ENCODE measurements at regions not wholly inside any gene's neighbourhood (a gene's known extent, or its start where the extent isn't known, plus 50 kb on each side); places are given as distances from the start of the nearest gene placed in this dataset.

DNA sequence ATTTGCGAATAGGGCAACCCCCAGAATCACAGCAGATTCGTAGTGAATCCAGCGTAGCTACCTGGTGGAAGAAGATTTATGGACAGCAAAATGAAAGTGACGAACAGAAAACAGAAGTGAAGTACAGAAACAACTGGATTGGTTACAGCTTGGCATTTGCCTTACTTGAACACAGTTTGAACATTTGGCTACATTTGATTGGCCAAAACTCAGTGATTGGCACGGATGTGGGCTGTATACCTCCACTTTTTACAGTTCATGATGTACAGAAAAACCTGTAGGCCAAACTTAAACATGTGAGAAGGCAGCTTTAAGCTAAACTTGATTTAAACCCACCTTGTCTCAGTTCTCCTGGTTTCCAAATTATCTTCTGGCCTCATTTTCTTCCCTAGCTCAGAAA lies 49.9 kb upstream of the AMN1 start:
- no peak for DNase-seq
- H3K27me3 ChIP-seq (replicated peaks; ENCODE audit: control insufficient read depth, insufficient read depth, low read length): no peaks in the 10 kb centered on the region
- intact Hi-C loops (cut with micrococcal nuclease; ENCODE audit: unreplicated experiment): loop anchor here (10.0 kb wide), 1 partner anchor 496 kb away; no protein-coding TSS in a partner anchor
- no peak overlapping the region for H3K27ac Mint-ChIP-seq (ENCODE audit: unreplicated experiment)
- H3K9me3 ChIP-seq: peaks cover 18% of the 10 kb centered on the region
- no peak overlapping the region for H3K4me3 ChIP-seq (ENCODE audit: low read depth, low read length)
- H3K4me3 Mint-ChIP-seq (ENCODE audit: unreplicated experiment): no peak overlapping the region
- no peaks in the 10 kb centered on the region for H3K36me3 ChIP-seq (ENCODE audit: control insufficient read depth, insufficient read depth, low read length)
- ChIA-PET POLR2A (no interaction called here), CTCF (interaction anchor here (0.6 kb wide), 1 partner anchor 880 kb away, joined by 4 read pairs; no protein-coding TSS in a partner anchor)
- TF ChIP-seq, protein P1, sequence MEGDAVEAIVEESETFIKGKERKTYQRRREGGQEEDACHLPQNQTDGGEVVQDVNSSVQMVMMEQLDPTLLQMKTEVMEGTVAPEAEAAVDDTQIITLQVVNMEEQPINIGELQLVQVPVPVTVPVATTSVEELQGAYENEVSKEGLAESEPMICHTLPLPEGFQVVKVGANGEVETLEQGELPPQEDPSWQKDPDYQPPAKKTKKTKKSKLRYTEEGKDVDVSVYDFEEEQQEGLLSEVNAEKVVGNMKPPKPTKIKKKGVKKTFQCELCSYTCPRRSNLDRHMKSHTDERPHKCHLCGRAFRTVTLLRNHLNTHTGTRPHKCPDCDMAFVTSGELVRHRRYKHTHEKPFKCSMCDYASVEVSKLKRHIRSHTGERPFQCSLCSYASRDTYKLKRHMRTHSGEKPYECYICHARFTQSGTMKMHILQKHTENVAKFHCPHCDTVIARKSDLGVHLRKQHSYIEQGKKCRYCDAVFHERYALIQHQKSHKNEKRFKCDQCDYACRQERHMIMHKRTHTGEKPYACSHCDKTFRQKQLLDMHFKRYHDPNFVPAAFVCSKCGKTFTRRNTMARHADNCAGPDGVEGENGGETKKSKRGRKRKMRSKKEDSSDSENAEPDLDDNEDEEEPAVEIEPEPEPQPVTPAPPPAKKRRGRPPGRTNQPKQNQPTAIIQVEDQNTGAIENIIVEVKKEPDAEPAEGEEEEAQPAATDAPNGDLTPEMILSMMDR (IDR thresholded peaks at IDR 0.05; ENCODE audit: insufficient read depth in 1 of 2, low read depth in 1 of 2, low read length in 1 of 2, severe bottlenecking in 1 of 2, unreplicated experiment in 1 of 2): no peak
- no peaks in the 10 kb centered on the region for H3K27me3 Mint-ChIP-seq (ENCODE audit: insufficient read depth, unreplicated experiment)
- H3K36me3 Mint-ChIP-seq (ENCODE audit: insufficient read depth, unreplicated experiment): no peaks in the 10 kb centered on the region
- H3K9me3 Mint-ChIP-seq (ENCODE audit: unreplicated experiment): peaks cover 24% of the 10 kb centered on the region
- H3K4me1 ChIP-seq: peaks cover 29% of the 10 kb centered on the region
- H3K4me1 Mint-ChIP-seq (ENCODE audit: low read depth, unreplicated experiment): peaks cover 16% of the 10 kb centered on the region
- no TSS peak for BruUV-seq (replicated peaks)
